Smooth muscle cell (in vitro differentiated cells): ENCODE measurements at regions not wholly inside any gene's neighbourhood (a gene's known extent, or its start where the extent isn't known, plus 50 kb on each side); places are given as distances from the start of the nearest gene placed in this dataset.

ENCODE experiments used
- DNase-seq: peaks from one replicate; lab custom pipeline; 2025; ENCODE audit not compliant: unreplicated experiment; lab: John Stamatoyannopoulos, UW
- H2AFZ ChIP-seq: fragments of 200-600 bp; sonication (generic); 2 replicates; pipeline ENCODE4 v1.6.0; 2016; ENCODE audit warnings: antibody characterized with exemption, low read depth, mild to moderate bottlenecking
- H3F3A ChIP-seq: fragments of 200-600 bp; sonication (generic); 2 replicates; pipeline ENCODE4 v1.6.0; 2017; ENCODE audit warnings: antibody characterized with exemption, low read depth
- H3K27ac ChIP-seq: fragments of 200-600 bp; sonication (generic); 2 replicates; pipeline ENCODE4 v1.5.1; 2016; ENCODE audit warnings: low read depth, mild to moderate bottlenecking
- H3K27me3 ChIP-seq: fragments of 200-600 bp; sonication (generic); 2 replicates; pipeline ENCODE4 v1.6.1; 2016; ENCODE audit warnings: low read depth, mild to moderate bottlenecking
- H3K36me3 ChIP-seq: fragments of 200-600 bp; sonication (generic); 2 replicates; pipeline ENCODE4 v1.5.1; 2016; ENCODE audit warnings: low read depth
- H3K4me1 ChIP-seq: fragments of 200-600 bp; sonication (generic); 2 replicates; pipeline ENCODE4 v1.5.1; 2016; ENCODE audit warnings: low read depth
- H3K4me2 ChIP-seq: fragments of 200-600 bp; sonication (generic); 2 replicates; pipeline ENCODE4 v1.6.0; 2016; ENCODE audit warnings: mild to moderate bottlenecking
- H3K4me3 ChIP-seq: fragments of 200-600 bp; sonication (generic); 2 replicates; pipeline ENCODE4 v1.5.1; 2016; ENCODE audit warnings: mild to moderate bottlenecking
- H3K79me2 ChIP-seq: fragments of 200-600 bp; sonication (generic); 2 replicates; pipeline ENCODE4 v1.6.0; 2016; ENCODE audit warnings: low read depth, mild to moderate bottlenecking
- H3K9ac ChIP-seq: fragments of 200-600 bp; sonication (generic); 2 replicates; pipeline ENCODE4 v1.6.0; 2016; ENCODE audit warnings: low read depth
- H3K9me3 ChIP-seq: fragments of 200-600 bp; sonication (generic); replicated peaks from 2 replicates; pipeline ENCODE4 v1.5.1; 2016; ENCODE audit warnings: low read depth
- H4K20me1 ChIP-seq: fragments of 200-600 bp; sonication (generic); 2 replicates; pipeline ENCODE4 v1.6.0; 2016; ENCODE audit warnings: low read depth
- WGBS: methylation state at CpG from one replicate; pipeline ENCODE4 v1.1.7; 2016; ENCODE audit warnings: low lambda C conversion rate; 5-methylcytosine and 5-hydroxymethylcytosine counted together
- TF ChIP-seq, protein P1 (sequence below): fragments of 200-600 bp; sonication (generic); IDR thresholded peaks from 2 replicates; pipeline ENCODE4 v1.5.1; 2017; ENCODE audit warnings: borderline replicate concordance, mild to moderate bottlenecking, antibody characterized with exemption; ENCODE audit not compliant: insufficient read depth, poor library complexity, severe bottlenecking

- WGBS, result 88% methylated on average over 1 of the region's 1 CpG
- H2AFZ ChIP-seq, result no peak overlapping the region
- no peak for DNase-seq
- no peaks in the 10 kb centered on the region for H3K9me3 ChIP-seq
- H3K36me3 ChIP-seq, result no peaks in the 10 kb centered on the region
- no peaks in the 10 kb centered on the region for H3K27me3 ChIP-seq
- no peaks in the 10 kb centered on the region for H3F3A ChIP-seq
- H3K79me2 ChIP-seq, result no peaks in the 10 kb centered on the region
- TF ChIP-seq, protein P1, sequence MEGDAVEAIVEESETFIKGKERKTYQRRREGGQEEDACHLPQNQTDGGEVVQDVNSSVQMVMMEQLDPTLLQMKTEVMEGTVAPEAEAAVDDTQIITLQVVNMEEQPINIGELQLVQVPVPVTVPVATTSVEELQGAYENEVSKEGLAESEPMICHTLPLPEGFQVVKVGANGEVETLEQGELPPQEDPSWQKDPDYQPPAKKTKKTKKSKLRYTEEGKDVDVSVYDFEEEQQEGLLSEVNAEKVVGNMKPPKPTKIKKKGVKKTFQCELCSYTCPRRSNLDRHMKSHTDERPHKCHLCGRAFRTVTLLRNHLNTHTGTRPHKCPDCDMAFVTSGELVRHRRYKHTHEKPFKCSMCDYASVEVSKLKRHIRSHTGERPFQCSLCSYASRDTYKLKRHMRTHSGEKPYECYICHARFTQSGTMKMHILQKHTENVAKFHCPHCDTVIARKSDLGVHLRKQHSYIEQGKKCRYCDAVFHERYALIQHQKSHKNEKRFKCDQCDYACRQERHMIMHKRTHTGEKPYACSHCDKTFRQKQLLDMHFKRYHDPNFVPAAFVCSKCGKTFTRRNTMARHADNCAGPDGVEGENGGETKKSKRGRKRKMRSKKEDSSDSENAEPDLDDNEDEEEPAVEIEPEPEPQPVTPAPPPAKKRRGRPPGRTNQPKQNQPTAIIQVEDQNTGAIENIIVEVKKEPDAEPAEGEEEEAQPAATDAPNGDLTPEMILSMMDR, result no peak
- no peak overlapping the region for H3K4me2 ChIP-seq
- H3K9ac ChIP-seq, result no peak overlapping the region
- H3K4me1 ChIP-seq, result no peaks in the 10 kb centered on the region
- H3K4me3 ChIP-seq, result no peak overlapping the region
- H3K27ac ChIP-seq, result no peak overlapping the region
- H4K20me1 ChIP-seq, result no peaks in the 10 kb centered on the region
Observed at GRCh38 chr5:37994729-37995128, 154.9 kb upstream of the GDNF start.

GRCh38 chr5:37991301-37992299 lies 151.8 kb upstream of the GDNF start:
- H3K79me2 ChIP-seq, result no peaks in the 10 kb centered on the region
- no peaks in the 10 kb centered on the region for H3K9me3 ChIP-seq
- no peak overlapping the region for H3K27ac ChIP-seq
- H3K4me3 ChIP-seq, result no peak overlapping the region
- TF ChIP-seq, protein P1, result no peak
- DNase-seq, result no peak
- H3F3A ChIP-seq, result no peaks in the 10 kb centered on the region
- H4K20me1 ChIP-seq, result no peaks in the 10 kb centered on the region
- 63% methylated on average over 10 of the region's 10 CpGs for WGBS
- H3K36me3 ChIP-seq, result no peaks in the 10 kb centered on the region
- H3K4me1 ChIP-seq, result no peaks in the 10 kb centered on the region
- H3K27me3 ChIP-seq, result no peaks in the 10 kb centered on the region
- H3K4me2 ChIP-seq, result no peak overlapping the region
- no peak overlapping the region for H3K9ac ChIP-seq
- peak overlapping the region; percentile 26 for H2AFZ ChIP-seq

- Histone ChIP-seq H3K9me3 (no peaks in the 10 kb centered on the region), H4K20me1 (no peaks in the 10 kb centered on the region), H3K9ac (no peak overlapping the region), H3K79me2 (no peaks in the 10 kb centered on the region), H3F3A (no peaks in the 10 kb centered on the region), H2AFZ (peak overlapping the region; percentile 9), H3K27ac (no peak overlapping the region), H3K4me3 (no peak overlapping the region), H3K4me2 (no peak overlapping the region), H3K27me3 (no peaks in the 10 kb centered on the region), H3K36me3 (no peaks in the 10 kb centered on the region), H3K4me1 (no peaks in the 10 kb centered on the region)
- TF ChIP-seq, protein P1, result no peak
- DNase-seq, result no peak
- WGBS, result 100% methylated on average over 1 of the region's 1 CpG
Observed at GRCh38 chr5:37989884-37990283, 150.0 kb upstream of the GDNF start.
